Esophagus muscularis mucosa (tissue), 4 donors: ENCODE measurements at regions not wholly inside any gene's neighbourhood (a gene's known extent, or its start where the extent isn't known, plus 50 kb on each side); places are given as distances from the start of the nearest gene placed in this dataset.

ENCODE experiments used
- DNase-seq: peaks from one replicate; pipeline ENCODE4 v3.0.0-alpha.2; 2017; ENCODE audit errors: extremely low spot score
- H3K27ac ChIP-seq, 4 donors: fragments of 200-600 bp; sonication (generic); replicated peaks in 1 of 4; 1 replicate in 3 of 4; 2 replicates in 1 of 4; pipeline ENCODE4 v1.5.1; 2016 to 2019; ENCODE audit warnings: mild to moderate bottlenecking in 1 of 4
- H3K27me3 ChIP-seq, 4 donors: fragments of 200-600 bp; sonication (generic); one replicate each; pipeline versions ENCODE4 v1.5.1 to v1.6.0; 2016 to 2019
- H3K36me3 ChIP-seq, 4 donors: fragments of 200-600 bp; sonication (generic); one replicate each; pipeline ENCODE4 v1.5.1; 2016 to 2019
- H3K4me1 ChIP-seq, 4 donors: fragments of 200-600 bp; sonication (generic); one replicate each; pipeline ENCODE4 v1.5.1; 2016 to 2019
- H3K4me3 ChIP-seq, 4 donors: fragments of 200-600 bp; sonication (generic); 1 replicate in 2 of 4; 2 replicates in 2 of 4; pipeline ENCODE4 v1.5.1; 2016 to 2019; ENCODE audit warnings: mild to moderate bottlenecking in 4 of 4, moderate library complexity in 1 of 4
- H3K9me3 ChIP-seq, 4 donors: fragments of 200-600 bp; sonication (generic); 1 replicate in 3 of 4; 2 replicates in 1 of 4; pipeline ENCODE4 v1.5.1; 2016 to 2019
- CTCF ChIP-seq, 3 experiments: fragments of 200-600 bp in 2 of 3; fragments of 450-650 bp in 1 of 3; sonication (generic) in 2 of 3; IDR thresholded peaks; one replicate each; pipeline ENCODE4 v1.5.1; 2017 to 2019; ENCODE audit warnings: antibody characterized with exemption in 3 of 3, mild to moderate bottlenecking in 2 of 3, moderate library complexity in 1 of 3
- EP300 ChIP-seq: sonication (generic); formaldehyde crosslinking; IDR thresholded peaks from one replicate; pipeline ENCODE4 v1.6.1; 2017; ENCODE audit warnings: antibody characterized with exemption
- POLR2A ChIP-seq: fragments of 450-650 bp; IDR thresholded peaks from one replicate; pipeline ENCODE4 v1.6.1; 2017; ENCODE audit warnings: antibody characterized with exemption, moderate library complexity, mild to moderate bottlenecking, low read depth
- POLR2AphosphoS5 ChIP-seq, 2 donors: sonication (generic); formaldehyde crosslinking; IDR thresholded peaks; one replicate each; pipeline ENCODE4 v1.6.1; 2017; ENCODE audit warnings: antibody characterized with exemption in 2 of 2
- WGBS: methylation state at CpG from one replicate; pipeline ENCODE4 v1.1.5; 2018; 5-methylcytosine and 5-hydroxymethylcytosine counted together
- intact Hi-C: fragments of 100-400 bp; cut with DNase I; formaldehyde crosslinking; loops from one replicate; pipeline ENCODE4 v1.15.1; 2023

GRCh38 chr18:34061226-34061625, 163.5 kb downstream of the NOL4 start:
- intact Hi-C loops = no loop called here
- H3K4me3 ChIP-seq = no peak overlapping the region
- H3K9me3 ChIP-seq = peaks cover 0 to 5% (median 1%) of the 10 kb centered on the region in 4 donors
- DNase-seq = no peak
- H3K4me1 ChIP-seq = no peaks in the 10 kb centered on the region
- H3K36me3 ChIP-seq = no peaks in the 10 kb centered on the region
- H3K27ac ChIP-seq = no peak overlapping the region
- TF ChIP-seq POLR2AphosphoS5 (IDR thresholded peaks at IDR 0.05) = no peak
- TF ChIP-seq CTCF (IDR thresholded peaks at IDR 0.05) = no peak
- TF ChIP-seq POLR2A = no peak
- no peak for TF ChIP-seq EP300
- H3K27me3 ChIP-seq = no peaks in the 10 kb centered on the region

GRCh38 chr18:34055227-34055626, 169.5 kb downstream of the NOL4 start:
- Histone ChIP-seq H3K9me3 (peaks cover 0 to 11% (median 5%) of the 10 kb centered on the region in 4 donors), H3K36me3 (no peaks in the 10 kb centered on the region), H3K4me1 (no peaks in the 10 kb centered on the region), H3K27me3 (no peaks in the 10 kb centered on the region), H3K27ac (no peak overlapping the region), H3K4me3 (no peak overlapping the region)
- DNase-seq = no peak
- 67% methylated on average over 1 of the region's 1 CpG for WGBS
- TF ChIP-seq EP300 = no peak
- no peak for TF ChIP-seq POLR2AphosphoS5 (IDR thresholded peaks at IDR 0.05)
- no peak for TF ChIP-seq CTCF (IDR thresholded peaks at IDR 0.05)
- no peak for TF ChIP-seq POLR2A
- intact Hi-C loops = no loop called here

GRCh38 chr18:34050661-34051060, 174.1 kb downstream of the NOL4 start:
- no peaks in the 10 kb centered on the region for H3K4me1 ChIP-seq
- no peak for DNase-seq

GRCh38 chr18:34049511-34049910, 175.2 kb downstream of the NOL4 start:
- WGBS = 69% methylated on average over 3 of the region's 3 CpGs

More at GRCh38 chr18:34050661-34051060, 174.1 kb downstream of the NOL4 start:
- intact Hi-C loops = no loop called here
- WGBS = 70% methylated on average over 2 of the region's 2 CpGs
- Histone ChIP-seq H3K27me3 (no peaks in the 10 kb centered on the region), H3K36me3 (no peaks in the 10 kb centered on the region), H3K4me3 (no peak overlapping the region), H3K27ac (no peak overlapping the region), H3K9me3 (peaks cover 0 to 4% (median 1%) of the 10 kb centered on the region in 4 donors)
- TF ChIP-seq CTCF (IDR thresholded peaks at IDR 0.05) (no peak), POLR2A (no peak), POLR2AphosphoS5 (IDR thresholded peaks at IDR 0.05) (no peak), EP300 (no peak)

GRCh38 chr18:34048423-34048822, 176.3 kb downstream of the NOL4 start:
- no peaks in the 10 kb centered on the region for H3K9me3 ChIP-seq
- no peak overlapping the region for H3K4me3 ChIP-seq
- intact Hi-C loops = no loop called here
- TF ChIP-seq POLR2AphosphoS5 (IDR thresholded peaks at IDR 0.05) (no peak), CTCF (IDR thresholded peaks at IDR 0.05) (no peak), POLR2A (no peak), EP300 (no peak)
- no peaks in the 10 kb centered on the region for H3K36me3 ChIP-seq
- no peak for DNase-seq
- H3K27me3 ChIP-seq = no peaks in the 10 kb centered on the region
- no peaks in the 10 kb centered on the region for H3K4me1 ChIP-seq
- no peak overlapping the region for H3K27ac ChIP-seq
- 86% methylated on average over 3 of the region's 3 CpGs for WGBS

More at GRCh38 chr18:34049511-34049910, 175.2 kb downstream of the NOL4 start:
- no peaks in the 10 kb centered on the region for H3K4me1 ChIP-seq
- no peak for TF ChIP-seq EP300
- no peaks in the 10 kb centered on the region for H3K36me3 ChIP-seq
- no peak overlapping the region for H3K4me3 ChIP-seq
- no peaks in the 10 kb centered on the region for H3K27me3 ChIP-seq
- intact Hi-C loops = no loop called here
- H3K9me3 ChIP-seq = no peaks in the 10 kb centered on the region
- DNase-seq = no peak
- no peak overlapping the region for H3K27ac ChIP-seq
